ENCODE measurements at regions not wholly inside any gene's neighbourhood (a gene's known extent, or its start where the extent isn't known, plus 50 kb on each side); places are given as distances from the start of the nearest gene placed in this dataset.
"Not testable (repeated sequence)": the region's sequence is repeated elsewhere in the genome, so short reads cannot be mapped to it uniquely, and the experiment has no call there.

DNA sequence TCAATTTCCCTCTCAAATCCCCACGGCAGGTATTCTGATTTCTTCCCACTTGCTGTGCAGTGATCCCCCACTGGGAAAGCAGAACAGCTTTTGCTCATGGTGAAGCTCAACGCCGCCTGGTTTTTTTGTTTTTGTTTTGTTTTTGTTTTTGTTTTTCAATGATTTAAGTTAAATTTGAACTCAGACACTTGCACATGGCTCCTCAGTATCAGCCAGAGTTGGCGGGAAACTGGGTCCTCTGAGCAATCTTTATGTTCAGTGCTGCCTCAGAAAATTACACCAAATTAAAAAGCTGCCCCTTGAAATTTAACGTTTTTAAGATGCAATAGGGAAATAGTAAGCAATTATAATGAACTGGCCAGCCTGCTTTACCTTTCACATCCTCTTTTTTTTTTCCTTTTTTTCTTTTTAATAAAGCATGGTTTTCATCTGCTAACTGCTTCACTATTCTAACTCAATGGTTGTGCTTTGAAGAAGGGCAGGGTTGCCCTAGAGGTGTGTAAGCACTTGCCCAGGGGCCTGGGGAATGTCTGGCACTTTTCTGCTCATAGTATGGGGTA, 277.0 kb upstream of the HNRNPA3 start:
- no peak overlapping the region for H3K4me3 ChIP-seq (ENCODE audit: low read depth, low read length)
- TF ChIP-seq, protein P1, sequence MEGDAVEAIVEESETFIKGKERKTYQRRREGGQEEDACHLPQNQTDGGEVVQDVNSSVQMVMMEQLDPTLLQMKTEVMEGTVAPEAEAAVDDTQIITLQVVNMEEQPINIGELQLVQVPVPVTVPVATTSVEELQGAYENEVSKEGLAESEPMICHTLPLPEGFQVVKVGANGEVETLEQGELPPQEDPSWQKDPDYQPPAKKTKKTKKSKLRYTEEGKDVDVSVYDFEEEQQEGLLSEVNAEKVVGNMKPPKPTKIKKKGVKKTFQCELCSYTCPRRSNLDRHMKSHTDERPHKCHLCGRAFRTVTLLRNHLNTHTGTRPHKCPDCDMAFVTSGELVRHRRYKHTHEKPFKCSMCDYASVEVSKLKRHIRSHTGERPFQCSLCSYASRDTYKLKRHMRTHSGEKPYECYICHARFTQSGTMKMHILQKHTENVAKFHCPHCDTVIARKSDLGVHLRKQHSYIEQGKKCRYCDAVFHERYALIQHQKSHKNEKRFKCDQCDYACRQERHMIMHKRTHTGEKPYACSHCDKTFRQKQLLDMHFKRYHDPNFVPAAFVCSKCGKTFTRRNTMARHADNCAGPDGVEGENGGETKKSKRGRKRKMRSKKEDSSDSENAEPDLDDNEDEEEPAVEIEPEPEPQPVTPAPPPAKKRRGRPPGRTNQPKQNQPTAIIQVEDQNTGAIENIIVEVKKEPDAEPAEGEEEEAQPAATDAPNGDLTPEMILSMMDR (IDR thresholded peaks at IDR 0.05; ENCODE audit: borderline replicate concordance, insufficient read depth, low read depth, low read length): no peak

DNA sequence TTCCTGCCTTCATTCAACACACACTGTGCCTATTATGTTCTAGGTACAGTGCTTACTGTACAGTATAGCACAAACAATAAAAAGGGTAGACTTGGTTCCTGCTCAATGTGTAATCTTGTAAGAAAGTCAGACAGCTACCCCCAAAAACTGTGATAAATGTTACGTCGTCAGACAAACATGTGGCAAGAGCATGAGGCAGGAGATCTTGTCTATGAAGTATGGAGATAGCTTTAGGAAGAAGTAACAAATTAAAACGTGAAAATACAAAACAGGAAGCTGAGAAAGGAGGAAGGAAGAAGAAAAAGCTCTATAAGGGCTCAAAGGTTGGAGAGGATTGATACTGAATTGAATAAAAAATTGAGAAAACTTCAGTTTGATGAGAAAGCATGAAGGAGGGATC, 276.2 kb upstream of the HNRNPA3 start:
- TF ChIP-seq, protein P1 (IDR thresholded peaks at IDR 0.05; ENCODE audit: borderline replicate concordance, insufficient read depth, low read depth, low read length): no peak

DNA sequence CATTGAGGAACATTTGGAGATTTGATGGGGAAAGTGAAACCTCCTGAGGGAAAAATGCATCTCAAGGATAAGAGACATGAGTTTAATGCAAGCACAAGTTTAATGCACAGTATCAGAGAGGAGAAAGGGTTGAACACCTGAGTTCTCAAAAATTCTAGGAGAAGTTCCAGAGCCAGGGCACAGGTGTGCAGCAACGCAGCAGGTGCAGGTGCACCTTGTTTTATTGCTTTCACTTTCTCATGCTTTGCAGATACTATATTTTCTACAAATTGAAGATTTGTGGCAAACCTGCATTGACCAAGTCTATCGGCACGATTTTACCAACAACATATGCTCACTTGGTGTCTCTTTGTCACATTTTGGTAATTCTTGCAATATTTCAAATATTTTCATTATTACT, 267.6 kb upstream of the HNRNPA3 start:
- no peak overlapping the region for H3K4me3 ChIP-seq (ENCODE audit: low read depth, low read length)
- TF ChIP-seq, protein P1 (IDR thresholded peaks at IDR 0.05; ENCODE audit: borderline replicate concordance, insufficient read depth, low read depth, low read length): no peak

More for the DNA sequence above, 276.2 kb upstream of the HNRNPA3 start:
- no peak overlapping the region for H3K4me3 ChIP-seq (ENCODE audit: low read depth, low read length)

DNA sequence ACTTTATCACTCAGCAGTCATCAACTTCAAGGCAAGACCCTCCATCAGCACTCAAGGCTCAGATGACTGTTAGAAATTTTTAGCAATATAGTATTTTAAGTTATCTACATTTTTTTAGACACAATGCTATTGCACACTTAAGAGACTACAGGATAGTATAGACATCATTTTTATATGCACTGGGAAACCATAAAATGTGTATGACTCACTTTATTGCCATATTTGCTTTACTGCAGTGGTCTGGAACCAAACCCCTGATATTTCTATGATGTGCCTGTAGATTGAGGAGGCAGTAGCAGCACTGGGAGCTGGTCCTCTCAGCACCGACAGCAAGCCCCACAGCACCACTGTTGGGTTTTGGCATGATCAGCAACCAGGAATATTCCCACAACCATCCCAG, 264.8 kb upstream of the HNRNPA3 start:
- H3K4me3 ChIP-seq (ENCODE audit: low read depth, low read length): no peak overlapping the region
- TF ChIP-seq, protein P1 (IDR thresholded peaks at IDR 0.05; ENCODE audit: borderline replicate concordance, insufficient read depth, low read depth, low read length): no peak

DNA sequence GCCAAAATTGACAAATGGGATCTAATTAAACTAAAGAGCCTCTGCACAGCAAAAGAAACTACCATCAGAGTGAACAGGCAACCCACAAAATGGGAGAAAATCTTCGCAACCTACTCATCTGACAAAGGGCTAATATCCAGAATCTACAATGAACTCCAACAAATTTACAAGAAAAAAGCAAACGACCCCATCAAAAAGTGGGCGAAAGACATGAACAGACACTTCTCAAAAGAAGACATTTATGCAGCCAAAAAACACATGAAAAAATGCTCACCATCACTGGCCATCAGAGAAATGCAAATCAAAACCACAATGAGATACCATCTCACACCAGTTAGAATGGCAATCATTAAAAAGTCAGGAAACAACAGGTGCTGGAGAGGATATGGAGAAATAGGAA, 261.4 kb upstream of the HNRNPA3 start:
- not testable (repeated sequence) for H3K4me3 ChIP-seq (ENCODE audit: low read depth, low read length)

DNA sequence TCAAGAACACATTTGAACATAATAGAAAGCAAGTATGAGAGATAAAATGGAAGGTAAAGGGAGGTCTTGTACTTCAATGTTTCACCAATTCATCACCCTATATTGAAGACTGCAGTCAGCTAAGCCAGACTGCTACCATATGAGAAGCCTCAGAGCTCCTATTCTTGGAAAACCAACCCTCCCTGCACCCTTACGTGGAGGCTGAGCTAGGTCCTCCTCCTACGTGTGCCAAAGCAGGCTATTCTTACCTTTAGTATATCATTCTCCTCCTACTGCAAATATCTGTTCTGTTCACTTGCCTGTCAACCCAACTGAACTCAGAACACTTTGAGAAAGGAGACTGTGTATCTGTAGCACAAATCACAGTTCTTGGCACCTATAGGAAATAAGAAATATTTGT, 255.8 kb upstream of the HNRNPA3 start:
- no peak overlapping the region for H3K4me3 ChIP-seq (ENCODE audit: low read depth, low read length)
- TF ChIP-seq, protein P1 (IDR thresholded peaks at IDR 0.05; ENCODE audit: borderline replicate concordance, insufficient read depth, low read depth, low read length): no peak

DNA sequence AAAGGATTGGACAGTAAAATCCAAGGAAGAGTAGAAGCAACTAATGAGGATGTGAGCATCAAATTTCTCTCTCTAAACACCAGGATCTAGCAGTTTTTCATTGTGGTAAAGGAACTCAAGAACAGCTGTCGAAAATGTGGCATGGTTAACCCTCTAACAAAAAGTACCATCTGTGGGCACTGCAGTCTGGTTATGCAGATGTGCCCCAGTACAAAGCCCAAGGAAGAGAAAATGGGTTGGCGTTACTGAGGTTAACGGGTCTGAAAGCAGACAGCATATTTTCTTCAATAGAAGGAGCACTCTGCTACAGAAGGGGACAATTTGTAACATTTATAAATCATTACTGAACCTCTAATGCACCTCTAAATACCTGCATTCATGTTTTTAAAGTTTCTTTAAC, 253.0 kb upstream of the HNRNPA3 start:
- no peak overlapping the region for H3K4me3 ChIP-seq (ENCODE audit: low read depth, low read length)
- TF ChIP-seq, protein P1 (IDR thresholded peaks at IDR 0.05; ENCODE audit: borderline replicate concordance, insufficient read depth, low read depth, low read length): no peak

DNA sequence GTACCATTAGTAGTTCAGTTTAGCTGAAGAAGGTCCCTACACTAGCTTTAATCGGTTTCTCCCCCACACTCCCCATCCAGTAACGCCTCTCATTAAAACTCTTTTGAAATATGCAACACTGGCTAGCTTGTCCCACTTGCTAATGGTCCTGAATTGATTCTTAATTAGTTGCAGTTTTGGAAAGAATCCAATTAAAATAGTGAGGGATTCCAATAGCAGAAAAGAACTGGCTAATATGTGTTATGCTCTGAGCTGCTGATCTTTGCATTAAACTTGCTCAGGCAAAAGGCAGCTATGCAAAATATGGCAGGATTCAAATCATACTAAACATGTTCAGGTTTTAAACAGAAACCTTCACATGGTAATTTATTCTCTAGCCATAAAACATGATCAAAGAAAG, 252.5 kb upstream of the HNRNPA3 start:
- H3K4me3 ChIP-seq (ENCODE audit: low read depth, low read length): no peak overlapping the region
- TF ChIP-seq, protein P1 (IDR thresholded peaks at IDR 0.05; ENCODE audit: borderline replicate concordance, insufficient read depth, low read depth, low read length): no peak

Measured in GM12875 (cell line).